ENCODE measurements at regions not wholly inside any gene's neighbourhood (a gene's known extent, or its start where the extent isn't known, plus 50 kb on each side); places are given as distances from the start of the nearest gene placed in this dataset.

- TF ChIP-seq CTCF (IDR thresholded peaks at IDR 0.05) (no peak), POLR2A (IDR thresholded peaks at IDR 0.05) (no peak)
These were observed 96.8 kb upstream of the JAZF1 start for GRCh38 chr7:28277364-28277763.
